Kidney epithelial cell (primary cell): ENCODE measurements at regions not wholly inside any gene's neighbourhood (a gene's known extent, or its start where the extent isn't known, plus 50 kb on each side); places are given as distances from the start of the nearest gene placed in this dataset.

ENCODE experiments used
- DNase-seq: peaks from one replicate; pipeline ENCODE4 v3.0.0-alpha.2; 2010; ENCODE audit warnings: low read depth
- H3K27me3 ChIP-seq: 2 replicates; pipeline ENCODE4 v1.6.0; 2011; ENCODE audit warnings: low read length; ENCODE audit not compliant: control insufficient read depth, insufficient read depth
- H3K36me3 ChIP-seq: 2 replicates; pipeline ENCODE4 v1.5.1; 2011; ENCODE audit warnings: low read length; ENCODE audit not compliant: control insufficient read depth, insufficient read depth
- H3K4me3 ChIP-seq: 2 replicates; pipeline ENCODE4 v1.5.1; 2011; ENCODE audit warnings: low read depth, mild to moderate bottlenecking, control low read depth, low read length
- TF ChIP-seq, protein P1 (sequence below): IDR thresholded peaks from 2 replicates; pipeline ENCODE4 v1.5.1; 2011; ENCODE audit warnings: mild to moderate bottlenecking, moderate library complexity, low read length, control low read depth, inconsistent platforms; ENCODE audit not compliant: insufficient read depth, poor library complexity, severe bottlenecking

DNA sequence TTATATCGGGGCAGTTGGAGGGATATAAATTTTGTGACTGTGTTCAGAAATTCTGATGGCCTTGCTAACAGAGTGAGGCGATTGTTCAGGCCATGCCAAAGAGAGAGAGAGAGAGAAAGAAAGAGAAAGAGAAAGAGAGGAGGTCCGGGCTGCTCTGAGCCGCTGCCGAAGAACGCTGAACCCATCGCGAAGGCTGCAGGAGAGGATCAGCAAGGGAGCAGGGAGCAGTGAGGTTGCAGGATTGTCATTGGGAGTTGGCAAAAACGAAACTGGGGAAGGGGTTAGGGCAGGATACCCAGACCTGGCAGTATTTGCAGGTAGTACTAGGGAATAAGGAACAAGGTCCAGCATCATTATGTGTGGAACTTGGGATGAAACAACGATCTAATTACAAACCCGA is 537.1 kb downstream of the INSC start:
- no peaks in the 10 kb centered on the region for H3K27me3 ChIP-seq
- H3K36me3 ChIP-seq: no peaks in the 10 kb centered on the region
- DNase-seq: no peak
- TF ChIP-seq, protein P1, sequence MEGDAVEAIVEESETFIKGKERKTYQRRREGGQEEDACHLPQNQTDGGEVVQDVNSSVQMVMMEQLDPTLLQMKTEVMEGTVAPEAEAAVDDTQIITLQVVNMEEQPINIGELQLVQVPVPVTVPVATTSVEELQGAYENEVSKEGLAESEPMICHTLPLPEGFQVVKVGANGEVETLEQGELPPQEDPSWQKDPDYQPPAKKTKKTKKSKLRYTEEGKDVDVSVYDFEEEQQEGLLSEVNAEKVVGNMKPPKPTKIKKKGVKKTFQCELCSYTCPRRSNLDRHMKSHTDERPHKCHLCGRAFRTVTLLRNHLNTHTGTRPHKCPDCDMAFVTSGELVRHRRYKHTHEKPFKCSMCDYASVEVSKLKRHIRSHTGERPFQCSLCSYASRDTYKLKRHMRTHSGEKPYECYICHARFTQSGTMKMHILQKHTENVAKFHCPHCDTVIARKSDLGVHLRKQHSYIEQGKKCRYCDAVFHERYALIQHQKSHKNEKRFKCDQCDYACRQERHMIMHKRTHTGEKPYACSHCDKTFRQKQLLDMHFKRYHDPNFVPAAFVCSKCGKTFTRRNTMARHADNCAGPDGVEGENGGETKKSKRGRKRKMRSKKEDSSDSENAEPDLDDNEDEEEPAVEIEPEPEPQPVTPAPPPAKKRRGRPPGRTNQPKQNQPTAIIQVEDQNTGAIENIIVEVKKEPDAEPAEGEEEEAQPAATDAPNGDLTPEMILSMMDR: no peak
- no peak overlapping the region for H3K4me3 ChIP-seq

DNA sequence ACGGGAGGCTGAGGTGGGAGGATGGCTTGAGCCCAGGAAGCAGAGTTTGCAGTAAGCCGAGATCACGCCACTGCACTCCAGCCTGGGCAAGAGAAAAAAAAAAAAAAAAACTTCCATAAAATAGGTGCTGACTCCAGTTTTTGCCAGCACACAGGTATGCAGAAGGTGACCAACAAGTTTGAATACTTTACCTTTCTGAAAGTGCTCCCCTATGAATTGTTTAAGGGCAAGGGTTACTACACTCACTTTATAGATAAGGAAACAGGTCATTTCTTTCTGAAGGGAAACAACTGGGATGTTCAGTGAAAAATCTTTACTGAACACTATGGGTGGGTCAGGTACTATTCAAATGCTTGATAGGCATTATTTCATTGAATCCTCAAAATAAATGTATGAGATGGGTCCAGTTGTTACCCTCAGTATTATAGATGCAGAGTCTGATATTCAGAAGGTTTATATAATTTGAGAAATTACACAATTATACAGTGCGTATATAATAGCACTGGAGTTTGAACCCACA is 538.5 kb downstream of the INSC start:
- H3K27me3 ChIP-seq: no peaks in the 10 kb centered on the region
- no peak overlapping the region for H3K4me3 ChIP-seq
- no peak for DNase-seq
- H3K36me3 ChIP-seq: no peaks in the 10 kb centered on the region
- TF ChIP-seq, protein P1: no peak

DNA sequence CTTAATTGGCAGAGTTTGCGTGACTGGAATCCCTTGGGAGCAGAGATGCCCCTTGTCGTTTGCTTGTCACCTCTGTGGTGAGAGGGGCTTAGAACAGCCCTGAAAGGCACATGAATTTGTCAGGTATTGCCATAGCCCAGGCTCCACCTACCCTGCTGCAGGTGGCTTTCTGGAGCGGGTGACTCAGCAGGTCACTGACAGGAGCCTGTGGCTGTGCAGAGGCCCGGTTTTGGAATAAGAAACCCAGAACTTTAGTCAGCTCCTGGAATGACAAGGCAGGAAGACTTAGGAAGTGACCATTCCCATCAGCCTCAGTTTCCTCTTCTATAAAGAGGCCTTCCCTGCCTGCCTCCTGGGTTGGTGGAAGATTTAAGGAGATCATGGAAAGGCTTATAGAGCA is 539.7 kb downstream of the INSC start:
- H3K4me3 ChIP-seq: no peak overlapping the region
- no peak for DNase-seq
- TF ChIP-seq, protein P1: no peak

DNA sequence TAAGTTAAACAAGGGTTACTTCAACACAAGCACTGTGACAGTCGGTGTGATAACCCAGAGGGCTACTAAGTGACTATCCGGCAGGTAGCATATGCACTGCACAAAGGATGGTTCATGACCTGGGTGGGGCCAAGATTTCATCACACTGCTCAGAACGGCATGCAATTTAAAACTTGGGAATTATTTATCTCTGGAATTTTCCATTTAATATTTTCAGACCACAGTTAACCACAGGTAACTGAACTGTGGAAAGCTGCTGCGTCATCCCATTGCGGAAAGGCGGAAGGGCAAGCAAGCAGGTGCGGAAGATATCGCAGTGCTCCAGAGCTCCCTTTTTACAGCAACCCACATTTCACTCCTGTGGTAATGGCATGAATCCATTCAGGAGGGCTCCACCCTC is 540.8 kb downstream of the INSC start:
- Histone ChIP-seq H3K4me3 (no peak overlapping the region), H3K36me3 (no peaks in the 10 kb centered on the region), H3K27me3 (no peaks in the 10 kb centered on the region)
- TF ChIP-seq, protein P1: no peak
- DNase-seq: no peak

More for the DNA sequence above, 539.7 kb downstream of the INSC start:
- Histone ChIP-seq H3K27me3 (no peaks in the 10 kb centered on the region), H3K36me3 (no peaks in the 10 kb centered on the region)

DNA sequence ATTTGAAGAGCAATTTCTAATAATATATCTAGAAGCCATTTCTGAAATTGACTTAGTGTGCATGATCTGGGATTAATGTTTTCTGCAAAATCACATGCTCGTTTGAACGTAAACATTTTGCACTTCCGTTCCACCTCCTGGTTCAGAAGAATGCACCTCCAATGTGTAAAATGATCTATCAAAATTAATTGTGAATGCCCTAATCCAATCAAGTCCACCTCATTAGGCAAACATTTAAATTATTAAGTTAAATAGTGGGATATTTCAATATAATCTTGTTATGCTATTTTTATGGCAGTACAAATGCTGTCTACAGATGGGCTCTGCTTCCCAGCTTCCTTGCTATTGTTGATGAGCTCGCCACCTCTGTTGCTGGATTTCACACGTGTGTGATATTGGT is 542.5 kb downstream of the INSC start:
- TF ChIP-seq, protein P1: no peak
- no peak overlapping the region for H3K4me3 ChIP-seq
- H3K36me3 ChIP-seq: no peaks in the 10 kb centered on the region
- DNase-seq: no peak
- no peaks in the 10 kb centered on the region for H3K27me3 ChIP-seq

DNA sequence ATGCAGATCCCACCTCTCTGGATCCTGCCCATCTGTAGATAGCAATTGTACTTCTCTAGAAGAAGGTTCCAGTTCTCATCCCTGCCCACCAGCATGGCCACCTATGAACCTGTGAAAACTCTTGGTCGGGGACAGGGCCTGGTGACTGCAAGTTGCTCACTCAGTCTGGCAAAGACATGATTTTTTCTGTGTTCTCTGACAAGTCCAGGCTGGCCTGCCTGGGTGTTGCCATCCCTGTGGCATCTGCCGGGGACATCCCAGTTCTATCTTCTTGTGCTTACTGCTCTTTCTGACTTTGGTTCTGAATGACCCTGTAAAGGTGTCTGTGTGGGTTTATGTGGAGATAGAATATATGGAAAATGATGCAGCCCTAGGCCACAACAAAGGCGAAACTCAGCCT is 545.8 kb downstream of the INSC start:
- no peak for DNase-seq
- TF ChIP-seq, protein P1: no peak

More for the DNA sequence above, 545.8 kb downstream of the INSC start:
- no peak overlapping the region for H3K4me3 ChIP-seq
- no peaks in the 10 kb centered on the region for H3K36me3 ChIP-seq
- no peaks in the 10 kb centered on the region for H3K27me3 ChIP-seq
